Prostate gland (tissue), 2 donors: ENCODE measurements at regions not wholly inside any gene's neighbourhood (a gene's known extent, or its start where the extent isn't known, plus 50 kb on each side); places are given as distances from the start of the nearest gene placed in this dataset.
A peak's percentile ranks its signal among the peaks of the same experiment; 100 is the strongest.
"Not testable (repeated sequence)": the region's sequence is repeated elsewhere in the genome, so short reads cannot be mapped to it uniquely, and the experiment has no call there.

Source experiments
- DNase-seq: peaks from one replicate; pipeline ENCODE4 v3.0.0-alpha.2; 2019; ENCODE audit warnings: low spot score
- H3K27ac ChIP-seq, 2 donors: fragments of 200-600 bp; sonication (generic); 2 replicates each; pipeline ENCODE4 v1.5.1; 2017 to 2019
- H3K27me3 ChIP-seq: fragments of 200-600 bp; sonication (generic); replicated peaks from 2 replicates; pipeline ENCODE4 v1.5.1; 2019; ENCODE audit not compliant: insufficient read depth
- H3K36me3 ChIP-seq, 2 donors: fragments of 200-600 bp; sonication (generic); 1 replicate in 1 of 2; 2 replicates in 1 of 2; pipeline versions ENCODE4 v1.5.1 to v1.8.1; 2017 to 2019
- H3K4me1 ChIP-seq: fragments of 200-600 bp; sonication (generic); replicated peaks from 2 replicates; pipeline ENCODE4 v1.5.1; 2019
- H3K4me3 ChIP-seq, 2 donors: fragments of 200-600 bp; sonication (generic); 2 replicates each; pipeline ENCODE4 v1.5.1; 2017 to 2019
- H3K9me3 ChIP-seq: fragments of 200-600 bp; sonication (generic); 2 replicates; pipeline ENCODE4 v1.5.1; 2017
- CTCF ChIP-seq, 4 experiments: fragments of 200-600 bp in 2 of 4; fragments of 450-650 bp in 2 of 4; sonication (generic) in 2 of 4; IDR thresholded peaks; 1 replicate in 3 of 4; 2 replicates in 1 of 4; pipeline ENCODE4 v1.5.1; 2016 to 2019; ENCODE audit warnings: antibody characterized with exemption in 4 of 4, mild to moderate bottlenecking in 2 of 4, moderate library complexity in 2 of 4
- POLR2A ChIP-seq: fragments of 450-650 bp; IDR thresholded peaks from one replicate; pipeline ENCODE4 v1.6.1; 2016; ENCODE audit warnings: antibody characterized with exemption, mild to moderate bottlenecking
- POLR2AphosphoS5 ChIP-seq: sonication (generic); formaldehyde crosslinking; IDR thresholded peaks from one replicate; pipeline ENCODE4 v1.6.1; 2017; ENCODE audit warnings: antibody characterized with exemption
- WGBS: methylation state at CpG from one replicate; pipeline ENCODE4 v1.1.5; 2018; 5-methylcytosine and 5-hydroxymethylcytosine counted together
- intact Hi-C: fragments of 100-400 bp; cut with DNase I; formaldehyde crosslinking; loops from one replicate; pipeline ENCODE4 v1.14.2; 2022

GRCh38 chr5:174503461-174504265 is 220.7 kb upstream of the MSX2 start:
- Histone ChIP-seq H3K27me3 (no peaks in the 10 kb centered on the region), H3K36me3 (no peaks in the 10 kb centered on the region), H3K4me1 (no peaks in the 10 kb centered on the region), H3K9me3 (no peaks in the 10 kb centered on the region), H3K4me3 (peak overlapping the region in 1 of 2 donors; percentile 17), H3K27ac (peak overlapping the region; percentile 45 to 68)
- WGBS: 16% methylated on average over 17 of the region's 17 CpGs
- DNase-seq: peak; percentile 72
- no peak for TF ChIP-seq CTCF (IDR thresholded peaks at IDR 0.05)
- TF ChIP-seq POLR2A: no peak
- peak; percentile 73 for TF ChIP-seq POLR2AphosphoS5
- intact Hi-C loops: no loop called here

GRCh38 chr5:174504266-174504726 is 220.1 kb upstream of the MSX2 start:
- Histone ChIP-seq H3K36me3 (no peaks in the 10 kb centered on the region), H3K4me1 (no peaks in the 10 kb centered on the region), H3K27me3 (no peaks in the 10 kb centered on the region), H3K27ac (peak overlapping the region; percentile 45 to 68), H3K4me3 (peak overlapping the region in 1 of 2 donors; percentile 17), H3K9me3 (no peaks in the 10 kb centered on the region)
- WGBS: 28% methylated on average over 9 of the region's 9 CpGs
- intact Hi-C loops: no loop called here
- TF ChIP-seq POLR2AphosphoS5 (no peak), POLR2A (no peak), CTCF (IDR thresholded peaks at IDR 0.05) (no peak)
- DNase-seq: no peak

- intact Hi-C loops: no loop called here
- Histone ChIP-seq H3K36me3 (no peaks in the 10 kb centered on the region), H3K27ac (no peak overlapping the region), H3K27me3 (no peaks in the 10 kb centered on the region), H3K4me3 (no peak overlapping the region), H3K4me1 (no peaks in the 10 kb centered on the region), H3K9me3 (no peaks in the 10 kb centered on the region)
- no peak for DNase-seq
- WGBS: 42% methylated on average over 4 of the region's 4 CpGs
- TF ChIP-seq POLR2A (no peak), CTCF (IDR thresholded peaks at IDR 0.05) (no peak), POLR2AphosphoS5 (peak; percentile 23)
Measured at GRCh38 chr5:174505621-174506020, 218.8 kb upstream of the MSX2 start.

GRCh38 chr5:174510782-174511453 is 213.5 kb upstream of the MSX2 start:
- H3K4me1 ChIP-seq, H3K9me3 ChIP-seq, intact Hi-C loops, DNase-seq, H3K4me3 ChIP-seq, H3K36me3 ChIP-seq, H3K27ac ChIP-seq, H3K27me3 ChIP-seq: not testable (repeated sequence)
- 75% methylated on average over 11 of the region's 11 CpGs for WGBS

- Histone ChIP-seq H3K4me1 (no peaks in the 10 kb centered on the region), H3K27ac (no peak overlapping the region), H3K9me3 (no peaks in the 10 kb centered on the region), H3K36me3 (no peaks in the 10 kb centered on the region), H3K27me3 (no peaks in the 10 kb centered on the region), H3K4me3 (no peak overlapping the region)
- DNase-seq: no peak
- intact Hi-C loops: no loop called here
- 43% methylated on average over 5 of the region's 5 CpGs for WGBS
- TF ChIP-seq POLR2A: no peak
Measured at GRCh38 chr5:174511714-174512253, 212.6 kb upstream of the MSX2 start.
